HG02798 (cell line): ENCODE measurements at regions not wholly inside any gene's neighbourhood (a gene's known extent, or its start where the extent isn't known, plus 50 kb on each side); places are given as distances from the start of the nearest gene placed in this dataset.

Experiments used
- ATAC-seq: cut with Tn5 transposase; IDR thresholded peaks from one replicate; pipeline ENCODE4 v1.9.1; 2021; ENCODE audit warnings: mild to moderate bottlenecking; ENCODE audit not compliant: unreplicated experiment, poor library complexity

DNA sequence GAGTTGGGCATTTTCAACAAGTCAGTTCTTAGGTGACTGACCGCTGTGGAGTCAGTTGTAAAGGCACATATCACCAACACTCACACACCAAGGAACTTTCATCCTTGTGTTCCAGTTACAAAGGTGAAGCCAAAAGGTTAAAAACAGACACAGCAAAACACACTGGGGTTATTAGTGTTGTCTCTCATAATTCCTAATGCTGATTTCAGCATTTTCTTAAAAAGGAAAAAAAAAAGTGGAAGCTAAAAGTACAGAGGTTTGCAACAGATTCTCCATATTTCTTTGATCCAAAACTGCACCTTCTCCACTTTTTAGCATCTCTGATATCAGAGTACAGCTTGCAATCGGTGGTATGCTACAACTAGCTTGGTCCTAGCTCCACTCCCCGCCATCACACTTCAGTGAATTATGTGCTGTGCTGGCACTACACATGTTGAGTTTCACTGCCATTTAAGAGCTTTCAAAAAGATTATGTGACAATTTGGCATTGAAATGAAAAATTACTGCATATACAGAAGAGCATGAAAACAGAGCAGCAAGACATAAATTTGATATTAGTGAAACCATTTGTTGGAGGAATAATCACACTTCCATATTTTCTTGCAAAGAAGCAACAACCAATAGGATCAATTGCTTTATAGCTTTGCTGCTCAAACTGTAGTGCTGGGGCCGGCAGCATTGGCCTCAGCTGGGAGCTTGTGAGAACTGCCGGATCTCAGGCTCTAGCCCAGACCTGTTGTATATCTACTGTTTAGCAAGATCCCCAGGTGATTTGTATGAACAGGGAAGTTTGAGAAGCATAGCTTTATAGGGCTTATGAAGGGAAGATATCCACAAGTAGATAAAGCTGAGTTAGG is 62.3 kb upstream of the DAPL1 start:
- no peak for ATAC-seq

DNA sequence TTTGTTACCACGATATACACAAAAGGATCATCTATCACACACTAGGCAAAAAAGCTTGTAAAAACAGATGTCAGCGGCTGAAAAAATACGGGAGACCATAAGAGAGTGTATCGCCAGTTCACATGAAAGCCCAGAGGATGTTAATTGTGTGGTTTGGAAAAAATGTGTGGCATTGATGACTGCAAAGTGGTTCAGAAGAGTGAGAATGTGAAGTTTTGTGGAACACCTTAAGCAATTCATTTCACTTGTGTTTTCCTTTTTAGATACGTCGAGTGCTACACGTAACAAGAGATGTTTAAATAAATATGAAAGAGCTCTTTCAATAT is 61.7 kb upstream of the DAPL1 start:
- no peak for ATAC-seq

DNA sequence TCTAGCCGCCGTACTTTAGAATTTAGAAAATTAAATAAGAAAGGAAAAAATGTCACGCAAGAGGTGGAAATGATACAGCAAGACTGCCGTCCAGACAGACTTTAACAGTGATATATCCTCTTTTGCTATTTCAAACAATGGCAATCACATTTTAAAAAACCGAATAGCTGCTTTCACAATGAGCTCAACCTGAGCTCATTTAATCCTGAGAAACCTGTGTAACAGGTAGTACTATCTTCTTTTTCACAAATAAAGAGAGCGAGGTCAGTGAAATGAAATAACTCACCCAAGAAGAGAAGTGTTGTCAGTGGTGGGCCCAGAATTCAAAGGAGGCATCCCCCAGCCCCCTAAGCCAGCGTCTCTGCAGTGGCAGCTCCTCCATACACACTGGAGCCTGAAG is 60.7 kb upstream of the DAPL1 start:
- ATAC-seq, result no peak

DNA sequence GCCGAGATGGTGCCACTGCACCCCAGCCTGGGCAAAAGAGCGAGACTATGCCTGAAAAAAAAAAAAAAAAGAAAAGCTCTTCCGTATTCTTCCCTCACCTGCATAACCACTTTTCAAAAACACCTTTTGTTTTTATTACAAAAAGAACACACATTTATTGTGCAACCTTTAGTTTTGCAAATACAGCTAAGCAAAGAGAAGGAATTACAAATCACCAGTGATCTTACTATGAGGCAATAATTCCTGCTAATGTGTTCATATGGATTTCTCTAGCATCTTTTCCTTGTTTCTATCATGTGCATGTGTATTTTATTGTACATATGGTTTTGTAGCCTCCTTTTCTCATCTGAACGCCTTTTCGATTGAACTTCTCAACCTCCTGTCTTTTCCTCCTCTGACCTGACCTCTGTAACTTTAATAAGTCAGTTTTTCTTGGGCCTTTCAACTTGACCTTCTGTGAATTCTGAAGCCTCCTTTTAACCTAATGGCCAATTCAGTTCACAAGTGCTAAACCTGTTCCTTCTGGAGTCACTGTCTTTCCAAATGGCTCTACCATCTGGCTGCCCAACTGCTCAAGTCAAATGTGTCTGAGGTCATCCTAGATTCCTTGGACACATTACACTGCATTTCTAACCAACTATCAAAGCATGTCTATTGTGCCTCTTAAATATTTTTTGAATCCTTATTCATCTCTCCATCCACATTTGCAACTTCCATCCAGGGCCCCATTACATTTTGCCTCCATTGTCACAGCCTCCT is 59.1 kb upstream of the DAPL1 start:
- ATAC-seq, result no peak

DNA sequence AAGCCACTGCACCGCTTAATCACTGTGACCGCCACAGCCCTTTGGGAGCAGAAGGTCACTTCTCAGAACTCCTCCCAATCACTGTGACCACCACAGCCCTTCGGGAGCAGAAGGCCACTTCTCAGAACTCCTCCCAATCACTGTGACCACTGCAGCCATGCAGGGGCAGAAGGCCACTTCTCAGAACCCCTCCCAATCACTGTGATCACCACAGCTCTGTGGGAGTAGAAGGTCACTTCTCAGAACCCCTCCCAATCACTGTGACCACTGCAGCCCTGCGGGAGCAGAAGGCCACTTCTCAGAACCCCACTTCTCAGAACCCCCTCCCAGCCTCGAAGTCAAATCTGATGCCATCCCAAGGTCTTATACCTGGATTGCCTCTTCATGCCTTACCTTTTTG is 56.8 kb upstream of the DAPL1 start:
- no peak for ATAC-seq

DNA sequence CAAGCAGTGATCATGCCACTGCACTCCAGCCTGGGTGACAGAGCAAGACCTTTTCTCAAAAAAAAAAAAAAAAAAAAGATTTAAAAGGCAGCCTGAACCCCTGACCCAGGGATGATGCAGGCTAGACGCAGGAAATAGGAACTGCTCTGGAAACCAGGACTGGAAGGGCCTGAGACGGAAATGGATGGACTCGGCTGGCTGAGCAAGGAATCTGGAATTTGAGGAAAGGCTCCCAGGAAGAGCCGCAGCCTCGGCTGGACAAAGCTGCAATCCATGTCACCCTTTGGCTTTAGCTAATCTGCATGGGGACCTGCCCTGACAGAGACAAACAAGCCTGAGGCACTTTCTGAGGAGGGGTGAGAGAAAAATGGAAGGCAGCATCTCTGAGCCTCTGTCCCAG is 55.0 kb upstream of the DAPL1 start:
- ATAC-seq, result no peak

DNA sequence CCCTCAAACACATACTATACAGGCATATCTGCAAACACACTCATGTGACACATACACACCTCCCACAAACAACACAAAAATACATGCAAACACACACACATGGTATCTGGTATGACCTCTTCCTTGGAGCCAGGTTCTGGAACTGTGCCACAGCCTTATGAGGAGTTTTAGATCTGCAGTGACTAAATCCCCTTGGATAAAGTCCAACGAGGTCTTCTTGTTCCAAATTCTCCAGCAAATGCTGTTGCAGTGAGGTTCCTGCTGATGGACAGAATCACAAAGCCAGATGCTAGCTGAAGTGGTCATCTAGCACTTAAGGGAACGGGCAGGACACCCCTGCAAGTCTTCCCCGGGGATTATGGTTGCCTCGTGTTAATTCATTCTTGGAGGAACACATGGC is 54.5 kb upstream of the DAPL1 start:
- no peak for ATAC-seq

DNA sequence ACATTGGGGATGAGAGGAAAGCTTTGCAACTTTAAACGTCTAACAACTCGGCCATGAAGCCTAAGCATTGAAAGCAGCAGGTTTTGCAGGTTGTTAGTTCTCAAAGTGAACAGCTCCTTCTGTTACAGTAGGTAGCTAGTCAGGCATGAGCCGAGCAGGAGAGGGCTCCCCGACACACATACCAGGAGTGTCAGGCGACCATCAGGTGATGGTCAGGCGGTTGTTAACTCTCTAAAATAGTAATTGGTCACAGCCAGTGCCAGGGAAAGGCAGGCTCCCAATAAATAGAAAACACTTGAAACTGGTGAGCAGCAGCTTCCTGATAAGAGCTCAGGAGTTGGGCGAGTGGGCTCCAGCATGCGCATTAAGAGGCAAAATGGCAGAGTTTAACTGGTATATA is 53.5 kb upstream of the DAPL1 start:
- ATAC-seq, result no peak

DNA sequence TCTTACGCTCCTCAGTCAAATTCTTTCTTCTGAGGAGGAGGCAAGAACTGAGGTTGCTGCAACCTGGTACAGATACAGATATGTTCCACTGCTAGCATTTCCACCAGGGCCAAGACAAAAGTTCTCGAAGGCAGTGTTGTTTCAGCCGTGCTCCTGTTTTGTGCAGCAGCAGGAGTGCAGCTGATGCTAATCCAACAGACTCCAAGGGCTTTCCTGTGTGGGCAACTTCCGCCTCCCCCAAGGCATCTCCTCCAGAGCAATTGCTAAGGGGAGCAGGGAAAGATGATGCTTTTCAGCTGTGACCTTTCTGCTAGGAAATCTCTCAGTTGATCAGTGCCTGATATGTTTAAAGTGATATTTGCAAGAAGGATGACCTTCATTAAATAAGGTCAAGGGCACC is 52.6 kb upstream of the DAPL1 start:
- ATAC-seq, result no peak

DNA sequence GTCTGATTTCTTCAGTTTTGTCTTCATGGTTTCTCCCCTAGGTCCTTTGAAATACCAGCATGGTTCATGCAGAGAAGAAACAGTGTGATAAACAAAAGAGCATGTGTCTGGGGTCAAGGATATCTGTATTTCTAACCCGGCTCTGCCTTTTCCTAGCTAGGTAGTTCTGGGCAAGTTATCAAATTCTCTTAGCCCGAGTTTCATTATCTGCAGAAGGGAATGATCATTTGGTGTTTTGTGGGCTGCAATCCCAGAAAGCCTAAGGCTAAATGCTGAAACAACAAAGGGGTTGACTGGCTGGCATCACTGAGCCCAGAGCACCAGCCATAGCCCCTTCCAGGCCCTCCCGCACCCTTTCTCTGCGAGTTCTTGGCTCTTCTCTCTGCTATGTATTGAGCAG is 51.7 kb upstream of the DAPL1 start:
- no peak for ATAC-seq

DNA sequence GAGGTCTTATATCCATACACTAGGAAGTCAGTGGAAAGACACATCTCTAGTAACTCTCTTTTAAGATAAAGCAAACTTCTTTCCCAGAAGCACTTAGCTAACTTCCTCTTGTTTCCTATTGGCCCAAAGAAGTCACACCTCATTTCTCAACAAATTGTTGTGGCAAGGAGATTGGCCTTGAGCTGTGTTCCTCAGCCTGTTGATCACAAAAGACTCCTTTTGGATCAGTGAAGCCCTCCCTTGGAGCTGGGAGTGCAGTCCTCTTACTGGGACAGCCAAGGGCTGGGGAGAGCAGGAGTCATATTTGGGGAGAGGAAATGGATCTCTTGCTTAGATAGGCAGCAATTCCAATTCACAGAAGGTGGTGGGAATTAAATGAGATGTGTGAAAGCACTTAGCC is 51.2 kb upstream of the DAPL1 start:
- no peak for ATAC-seq

DNA sequence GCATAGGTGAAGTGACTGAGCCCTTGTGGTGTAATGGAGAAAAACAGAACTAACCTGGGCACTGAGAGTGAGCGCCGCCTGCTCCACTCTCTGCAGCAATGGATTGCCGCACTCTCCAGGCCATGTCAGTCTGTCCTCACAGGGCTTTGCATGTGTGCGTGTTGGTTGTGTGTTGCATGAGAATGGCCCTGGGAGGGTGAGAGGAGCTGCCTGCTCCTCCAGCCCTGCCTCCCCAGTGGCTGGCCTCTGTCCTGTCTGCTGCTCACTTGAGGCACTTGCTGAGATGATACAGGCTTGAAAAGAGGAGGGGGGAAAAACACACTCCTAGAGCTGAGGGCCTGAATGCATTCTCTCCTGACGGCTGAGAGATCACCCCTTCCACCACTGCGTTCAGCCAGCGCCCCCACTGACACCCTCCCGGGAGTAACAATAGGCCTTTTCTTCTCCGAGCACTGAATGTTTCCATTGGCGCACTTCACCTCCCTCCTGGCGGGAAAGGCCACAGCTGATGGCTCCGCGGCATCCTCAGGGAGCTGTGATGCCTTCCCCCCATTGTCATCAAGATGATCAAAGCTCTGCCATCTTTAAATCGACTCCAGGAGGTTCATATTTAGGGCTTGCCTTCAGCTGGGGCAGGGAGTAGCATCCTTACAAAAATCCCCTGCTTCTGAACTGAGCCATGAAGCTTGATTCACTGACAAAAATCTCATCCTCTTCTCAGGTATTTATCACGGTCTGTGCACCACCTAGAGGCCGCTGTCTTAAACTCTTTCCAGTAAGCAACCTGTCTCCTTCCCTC is 49.9 kb upstream of the DAPL1 start:
- peak; percentile 62 for ATAC-seq
